Thyroid gland (tissue), 4 donors: ENCODE measurements at regions not wholly inside any gene's neighbourhood (a gene's known extent, or its start where the extent isn't known, plus 50 kb on each side); places are given as distances from the start of the nearest gene placed in this dataset.

Source experiments
- DNase-seq, 2 donors: peaks; one replicate each; pipeline ENCODE4 v3.0.0-alpha.2; 2019
- H3K27ac ChIP-seq, 3 donors: fragments of 200-600 bp; sonication (generic); 1 replicate in 2 of 3; 2 replicates in 1 of 3; pipeline ENCODE4 v1.5.1; 2016 to 2019; ENCODE audit warnings: mild to moderate bottlenecking in 1 of 3, moderate library complexity in 1 of 3
- H3K27me3 ChIP-seq: fragments of 200-600 bp; sonication (generic); one replicate; pipeline ENCODE4 v1.5.1; 2019
- H3K36me3 ChIP-seq, 2 donors: fragments of 200-600 bp; sonication (generic); one replicate each; pipeline ENCODE4 v1.5.1; 2016 to 2019
- H3K4me1 ChIP-seq, 2 donors: fragments of 200-600 bp; sonication (generic); one replicate each; pipeline ENCODE4 v1.5.1; 2017 to 2019
- H3K4me3 ChIP-seq, 3 donors: fragments of 200-600 bp; sonication (generic); replicated peaks in 1 of 3; 1 replicate in 2 of 3; 2 replicates in 1 of 3; pipeline ENCODE4 v1.5.1; 2016; ENCODE audit warnings: mild to moderate bottlenecking in 1 of 3
- H3K9me3 ChIP-seq: fragments of 200-600 bp; sonication (generic); one replicate; pipeline ENCODE4 v1.5.1; 2017
- POLR2A ChIP-seq, 2 donors: fragments of 450-650 bp; IDR thresholded peaks; one replicate each; pipeline ENCODE4 v1.6.1; 2017; ENCODE audit warnings: antibody characterized with exemption in 2 of 2, mild to moderate bottlenecking in 2 of 2, moderate library complexity in 1 of 2
- WGBS, 2 donors: methylation state at CpG; one replicate each; pipeline ENCODE4 v1.1.5; 2017; 5-methylcytosine and 5-hydroxymethylcytosine counted together
- intact Hi-C: fragments of 100-400 bp; cut with DNase I; formaldehyde crosslinking; loops from one replicate; pipeline ENCODE4 v1.15.1; 2023
- TF ChIP-seq, protein P1 (sequence below), 6 experiments: fragments of 200-600 bp in 3 of 6; fragments of 450-650 bp in 3 of 6; sonication (generic) in 3 of 6; IDR thresholded peaks; one replicate each; pipeline ENCODE4 v1.5.1; 2016 to 2019; ENCODE audit warnings: antibody characterized with exemption in 6 of 6, mild to moderate bottlenecking in 2 of 6, inconsistent platforms in 1 of 6, moderate library complexity in 1 of 6

DNA sequence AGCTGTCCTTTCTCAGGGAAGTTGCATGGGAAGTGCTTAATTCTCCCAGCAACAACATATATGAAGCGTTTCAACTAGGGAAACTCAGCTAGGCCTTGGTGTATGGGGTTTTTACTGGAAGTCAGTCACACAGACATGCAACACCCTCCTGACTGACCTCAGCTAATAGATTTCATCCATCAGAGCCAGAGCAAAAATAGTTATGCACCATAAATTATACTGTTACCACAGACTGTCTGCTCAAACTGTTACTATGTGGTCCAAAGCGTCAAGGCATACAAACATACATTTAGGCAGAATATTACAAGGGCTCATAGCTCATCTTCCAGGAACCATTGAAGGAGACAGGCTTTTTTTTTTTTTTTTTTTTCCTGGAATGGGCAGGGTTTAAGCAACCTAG, 417.9 kb downstream of the ANKRD7 start:
- no peak overlapping the region for H3K27ac ChIP-seq
- intact Hi-C loops, result no loop called here
- H3K4me1 ChIP-seq, result no peaks in the 10 kb centered on the region
- H3K9me3 ChIP-seq, result no peaks in the 10 kb centered on the region
- no peaks in the 10 kb centered on the region for H3K36me3 ChIP-seq
- DNase-seq, result no peak
- TF ChIP-seq, protein P1, sequence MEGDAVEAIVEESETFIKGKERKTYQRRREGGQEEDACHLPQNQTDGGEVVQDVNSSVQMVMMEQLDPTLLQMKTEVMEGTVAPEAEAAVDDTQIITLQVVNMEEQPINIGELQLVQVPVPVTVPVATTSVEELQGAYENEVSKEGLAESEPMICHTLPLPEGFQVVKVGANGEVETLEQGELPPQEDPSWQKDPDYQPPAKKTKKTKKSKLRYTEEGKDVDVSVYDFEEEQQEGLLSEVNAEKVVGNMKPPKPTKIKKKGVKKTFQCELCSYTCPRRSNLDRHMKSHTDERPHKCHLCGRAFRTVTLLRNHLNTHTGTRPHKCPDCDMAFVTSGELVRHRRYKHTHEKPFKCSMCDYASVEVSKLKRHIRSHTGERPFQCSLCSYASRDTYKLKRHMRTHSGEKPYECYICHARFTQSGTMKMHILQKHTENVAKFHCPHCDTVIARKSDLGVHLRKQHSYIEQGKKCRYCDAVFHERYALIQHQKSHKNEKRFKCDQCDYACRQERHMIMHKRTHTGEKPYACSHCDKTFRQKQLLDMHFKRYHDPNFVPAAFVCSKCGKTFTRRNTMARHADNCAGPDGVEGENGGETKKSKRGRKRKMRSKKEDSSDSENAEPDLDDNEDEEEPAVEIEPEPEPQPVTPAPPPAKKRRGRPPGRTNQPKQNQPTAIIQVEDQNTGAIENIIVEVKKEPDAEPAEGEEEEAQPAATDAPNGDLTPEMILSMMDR (IDR thresholded peaks at IDR 0.05), result no peak
- TF ChIP-seq POLR2A (IDR thresholded peaks at IDR 0.05), result no peak
- no peaks in the 10 kb centered on the region for H3K27me3 ChIP-seq
- no peak overlapping the region for H3K4me3 ChIP-seq
- 68 to 74% methylated on average over 2 of the region's 2 CpGs for WGBS, 2 donors

DNA sequence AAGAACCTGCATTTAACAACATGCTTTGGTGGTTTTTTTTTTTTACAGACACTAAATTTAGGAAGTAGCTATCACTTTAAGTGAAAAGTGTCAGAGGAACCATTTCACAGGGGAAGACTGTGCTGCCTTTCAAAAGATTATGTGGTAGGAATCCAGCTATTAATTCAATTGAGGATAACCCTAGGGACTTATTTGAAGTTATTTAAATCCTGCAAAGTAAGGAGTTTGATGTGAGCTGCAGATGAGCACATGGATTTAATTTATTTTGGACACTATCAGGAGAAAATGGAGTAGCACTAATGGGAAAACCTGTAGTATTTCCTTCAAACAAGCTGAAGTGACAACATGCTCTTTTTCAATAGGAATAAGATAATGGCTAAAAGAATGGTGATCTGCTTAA, 419.8 kb downstream of the ANKRD7 start:
- H3K27me3 ChIP-seq, result no peaks in the 10 kb centered on the region
- no peaks in the 10 kb centered on the region for H3K9me3 ChIP-seq
- no peaks in the 10 kb centered on the region for H3K4me1 ChIP-seq
- intact Hi-C loops, result no loop called here
- TF ChIP-seq, protein P1 (IDR thresholded peaks at IDR 0.05), result no peak
- TF ChIP-seq POLR2A (IDR thresholded peaks at IDR 0.05), result no peak
- no peaks in the 10 kb centered on the region for H3K36me3 ChIP-seq
- no peak for DNase-seq
- no peak overlapping the region for H3K27ac ChIP-seq
- no peak overlapping the region for H3K4me3 ChIP-seq

DNA sequence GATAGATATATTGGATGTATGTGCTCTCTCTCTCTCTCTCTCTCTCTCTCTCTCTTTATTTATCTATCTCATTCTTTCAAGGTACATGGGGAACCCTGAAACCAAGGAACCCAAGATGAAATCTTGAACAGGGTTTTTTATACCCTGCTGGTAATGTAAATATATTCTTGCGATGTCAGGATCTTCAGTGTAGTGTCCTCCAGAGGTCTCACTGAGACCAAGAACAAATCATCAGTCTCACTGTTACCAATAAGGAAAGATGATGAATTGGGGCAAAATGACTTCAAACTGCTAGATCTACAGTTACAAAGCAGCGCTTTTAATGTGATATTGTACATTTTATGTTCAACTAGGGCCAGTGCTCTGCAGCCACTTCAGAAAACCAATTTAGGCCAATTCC, 423.5 kb downstream of the ANKRD7 start:
- no peaks in the 10 kb centered on the region for H3K36me3 ChIP-seq
- H3K4me3 ChIP-seq, result no peak overlapping the region
- H3K9me3 ChIP-seq, result no peaks in the 10 kb centered on the region
- H3K4me1 ChIP-seq, result no peaks in the 10 kb centered on the region
- H3K27me3 ChIP-seq, result no peaks in the 10 kb centered on the region
- TF ChIP-seq, protein P1 (IDR thresholded peaks at IDR 0.05), result no peak
- no peak for TF ChIP-seq POLR2A (IDR thresholded peaks at IDR 0.05)
- intact Hi-C loops, result no loop called here
- 87 to 91% methylated on average over 2 of the region's 2 CpGs for WGBS, 2 donors
- no peak for DNase-seq
- H3K27ac ChIP-seq, result no peak overlapping the region

DNA sequence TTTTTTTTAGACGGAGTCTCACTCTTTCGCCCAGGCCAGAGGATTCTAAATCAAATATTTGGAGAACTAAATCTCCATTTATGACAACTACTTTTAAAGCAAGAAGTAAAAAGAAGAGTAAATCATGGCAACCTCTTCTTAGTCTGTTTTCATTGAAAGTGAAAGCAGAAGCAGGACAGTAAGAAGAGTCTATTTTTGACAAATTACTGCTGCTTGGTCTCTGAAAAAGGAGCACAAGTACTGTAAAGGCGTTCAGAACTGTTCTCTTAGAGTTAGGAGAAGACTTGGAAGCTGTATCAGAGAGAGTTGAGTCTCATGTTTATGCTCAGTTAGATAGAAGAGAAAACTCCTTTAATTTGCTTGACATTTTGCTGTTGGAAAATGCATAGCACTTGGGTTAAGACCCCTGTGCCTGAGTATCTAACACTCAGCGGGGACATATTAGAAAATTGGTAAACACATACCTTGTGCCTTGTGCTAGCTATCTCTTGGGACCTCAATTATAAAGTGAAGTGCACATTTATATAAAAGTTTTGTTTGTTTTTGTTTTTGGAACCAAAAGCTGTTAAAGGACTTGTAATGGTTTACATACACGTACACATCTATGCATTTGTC, 433.0 kb downstream of the ANKRD7 start:
- Histone ChIP-seq H3K27me3 (no peaks in the 10 kb centered on the region), H3K36me3 (no peaks in the 10 kb centered on the region), H3K4me3 (no peak overlapping the region), H3K27ac (no peak overlapping the region), H3K4me1 (no peaks in the 10 kb centered on the region), H3K9me3 (no peaks in the 10 kb centered on the region)
- 78 to 84% methylated on average over 5 of the region's 5 CpGs for WGBS, 2 donors
- no peak for TF ChIP-seq POLR2A (IDR thresholded peaks at IDR 0.05)
- TF ChIP-seq, protein P1 (IDR thresholded peaks at IDR 0.05), result no peak
- no peak for DNase-seq
- intact Hi-C loops, result no loop called here

GRCh38 chr7:118662266-118662665, 437.8 kb downstream of the ANKRD7 start:
- WGBS, 2 donors, result 75% methylated on average over 2 of the region's 2 CpGs
- Histone ChIP-seq H3K9me3 (no peaks in the 10 kb centered on the region), H3K27me3 (no peaks in the 10 kb centered on the region), H3K27ac (no peak overlapping the region), H3K4me1 (no peaks in the 10 kb centered on the region), H3K4me3 (no peak overlapping the region), H3K36me3 (no peaks in the 10 kb centered on the region)
- DNase-seq, result no peak
- TF ChIP-seq, protein P1 (IDR thresholded peaks at IDR 0.05), result no peak
- TF ChIP-seq POLR2A (IDR thresholded peaks at IDR 0.05), result no peak
- intact Hi-C loops, result no loop called here
